ENCODE measurements at regions not wholly inside any gene's neighbourhood (a gene's known extent, or its start where the extent isn't known, plus 50 kb on each side); places are given as distances from the start of the nearest gene placed in this dataset.

- Histone ChIP-seq H3K4me3 (ENCODE audit: low read length) (no peak overlapping the region), H3K36me3 (ENCODE audit: control insufficient read depth, insufficient read depth, low read length) (no peaks in the 10 kb centered on the region), H3K9ac (ENCODE audit: low read length) (no peak overlapping the region), H4K5ac (ENCODE audit: low read length) (no peak overlapping the region), H3K27ac (ENCODE audit: low read depth, low read length) (no peak overlapping the region), H2BK120ac (ENCODE audit: low read depth, low read length) (no peak overlapping the region), H2BK15ac (replicated peaks; ENCODE audit: low read depth) (no peak overlapping the region), H3K56ac (ENCODE audit: low read length) (no peak overlapping the region), H2AK5ac (ENCODE audit: low read length) (no peak overlapping the region), H3K4me1 (ENCODE audit: control insufficient read depth, low read depth, low read length) (no peaks in the 10 kb centered on the region), H3K18ac (ENCODE audit: low read length) (no peak overlapping the region), H2BK5ac (ENCODE audit: low read length) (no peak overlapping the region), H4K8ac (ENCODE audit: low read depth, low read length) (no peak overlapping the region), H3K79me2 (ENCODE audit: control insufficient read depth, insufficient read depth, low read length) (no peaks in the 10 kb centered on the region), H3K79me1 (ENCODE audit: low read length) (no peaks in the 10 kb centered on the region), H3K4ac (ENCODE audit: low read depth, low read length) (no peak overlapping the region), H3K23ac (ENCODE audit: low read length) (no peak overlapping the region), H3K4me2 (ENCODE audit: low read length) (no peak overlapping the region), H3K27me3 (ENCODE audit: insufficient read depth, low read length, poor library complexity) (no peaks in the 10 kb centered on the region)
- no peak for DNase-seq
- no CpG with 5 or more reads among the region's 2 CpGs for WGBS (ENCODE audit: extremely low coverage, insufficient coverage, low lambda C conversion rate)
These were observed 210.0 kb downstream of the C16orf95 start for GRCh38 chr16:87107201-87107600.

- no peak for DNase-seq
- H3K18ac ChIP-seq (ENCODE audit: low read length), result no peak overlapping the region
- no peaks in the 10 kb centered on the region for H3K4me1 ChIP-seq (ENCODE audit: control insufficient read depth, low read depth, low read length)
- H3K56ac ChIP-seq (ENCODE audit: low read length), result no peak overlapping the region
- H3K36me3 ChIP-seq (ENCODE audit: control insufficient read depth, insufficient read depth, low read length), result no peaks in the 10 kb centered on the region
- no CpG with 5 or more reads among the region's 4 CpGs for WGBS (ENCODE audit: extremely low coverage, insufficient coverage, low lambda C conversion rate)
- H4K8ac ChIP-seq (ENCODE audit: low read depth, low read length), result no peak overlapping the region
- H4K5ac ChIP-seq (ENCODE audit: low read length), result no peak overlapping the region
- no peaks in the 10 kb centered on the region for H3K27me3 ChIP-seq (ENCODE audit: insufficient read depth, low read length, poor library complexity)
- no peaks in the 10 kb centered on the region for H3K79me2 ChIP-seq (ENCODE audit: control insufficient read depth, insufficient read depth, low read length)
- H3K4me2 ChIP-seq (ENCODE audit: low read length), result no peak overlapping the region
- H3K9ac ChIP-seq (ENCODE audit: low read length), result no peak overlapping the region
- no peak overlapping the region for H3K23ac ChIP-seq (ENCODE audit: low read length)
- no peak overlapping the region for H3K27ac ChIP-seq (ENCODE audit: low read depth, low read length)
- no peak overlapping the region for H2BK5ac ChIP-seq (ENCODE audit: low read length)
- no peak overlapping the region for H2BK15ac ChIP-seq (replicated peaks; ENCODE audit: low read depth)
- H2BK120ac ChIP-seq (ENCODE audit: low read depth, low read length), result no peak overlapping the region
- no peak overlapping the region for H3K4ac ChIP-seq (ENCODE audit: low read depth, low read length)
- no peak overlapping the region for H2AK5ac ChIP-seq (ENCODE audit: low read length)
- H3K79me1 ChIP-seq (ENCODE audit: low read length), result no peaks in the 10 kb centered on the region
- no peak overlapping the region for H3K4me3 ChIP-seq (ENCODE audit: low read length)
These were observed 208.9 kb downstream of the C16orf95 start for GRCh38 chr16:87108278-87108677.

GRCh38 chr16:87108941-87109340, 208.3 kb downstream of the C16orf95 start:
- Histone ChIP-seq H2BK120ac (ENCODE audit: low read depth, low read length) (no peak overlapping the region), H3K4ac (ENCODE audit: low read depth, low read length) (no peak overlapping the region), H3K4me2 (ENCODE audit: low read length) (no peak overlapping the region), H3K9ac (ENCODE audit: low read length) (no peak overlapping the region), H4K8ac (ENCODE audit: low read depth, low read length) (no peak overlapping the region), H3K27me3 (ENCODE audit: insufficient read depth, low read length, poor library complexity) (no peaks in the 10 kb centered on the region), H4K5ac (ENCODE audit: low read length) (no peak overlapping the region), H3K79me1 (ENCODE audit: low read length) (no peaks in the 10 kb centered on the region), H3K23ac (ENCODE audit: low read length) (no peak overlapping the region), H3K56ac (ENCODE audit: low read length) (no peak overlapping the region), H2AK5ac (ENCODE audit: low read length) (no peak overlapping the region), H3K4me1 (ENCODE audit: control insufficient read depth, low read depth, low read length) (no peaks in the 10 kb centered on the region), H3K18ac (ENCODE audit: low read length) (no peak overlapping the region), H2BK15ac (replicated peaks; ENCODE audit: low read depth) (no peak overlapping the region), H2BK5ac (ENCODE audit: low read length) (no peak overlapping the region), H3K4me3 (ENCODE audit: low read length) (no peak overlapping the region), H3K79me2 (ENCODE audit: control insufficient read depth, insufficient read depth, low read length) (no peaks in the 10 kb centered on the region), H3K36me3 (ENCODE audit: control insufficient read depth, insufficient read depth, low read length) (no peaks in the 10 kb centered on the region), H3K27ac (ENCODE audit: low read depth, low read length) (no peak overlapping the region)
- DNase-seq, result no peak
- WGBS (ENCODE audit: extremely low coverage, insufficient coverage, low lambda C conversion rate), result no CpG with 5 or more reads among the region's 1 CpG

GRCh38 chr16:87114832-87115231, 202.4 kb downstream of the C16orf95 start:
- Histone ChIP-seq H3K79me2 (ENCODE audit: control insufficient read depth, insufficient read depth, low read length) (no peaks in the 10 kb centered on the region), H2BK5ac (ENCODE audit: low read length) (no peak overlapping the region), H3K23ac (ENCODE audit: low read length) (no peak overlapping the region), H3K4me3 (ENCODE audit: low read length) (no peak overlapping the region), H3K56ac (ENCODE audit: low read length) (no peak overlapping the region), H2BK15ac (replicated peaks; ENCODE audit: low read depth) (no peak overlapping the region), H4K8ac (ENCODE audit: low read depth, low read length) (no peak overlapping the region), H4K5ac (ENCODE audit: low read length) (no peak overlapping the region), H3K27ac (ENCODE audit: low read depth, low read length) (no peak overlapping the region), H3K4me1 (ENCODE audit: control insufficient read depth, low read depth, low read length) (no peaks in the 10 kb centered on the region), H3K9ac (ENCODE audit: low read length) (no peak overlapping the region), H3K27me3 (ENCODE audit: insufficient read depth, low read length, poor library complexity) (no peaks in the 10 kb centered on the region), H2BK120ac (ENCODE audit: low read depth, low read length) (no peak overlapping the region), H3K18ac (ENCODE audit: low read length) (no peak overlapping the region), H3K79me1 (ENCODE audit: low read length) (no peaks in the 10 kb centered on the region), H3K4me2 (ENCODE audit: low read length) (no peak overlapping the region), H3K4ac (ENCODE audit: low read depth, low read length) (no peak overlapping the region), H2AK5ac (ENCODE audit: low read length) (no peak overlapping the region), H3K36me3 (ENCODE audit: control insufficient read depth, insufficient read depth, low read length) (no peaks in the 10 kb centered on the region)
- DNase-seq, result no peak
- no CpG with 5 or more reads among the region's 5 CpGs for WGBS (ENCODE audit: extremely low coverage, insufficient coverage, low lambda C conversion rate)

GRCh38 chr16:87115646-87116045, 201.5 kb downstream of the C16orf95 start:
- Histone ChIP-seq H2AK5ac (ENCODE audit: low read length) (no peak overlapping the region), H3K36me3 (ENCODE audit: control insufficient read depth, insufficient read depth, low read length) (no peaks in the 10 kb centered on the region), H2BK15ac (replicated peaks; ENCODE audit: low read depth) (no peak overlapping the region), H3K9ac (ENCODE audit: low read length) (no peak overlapping the region), H3K27me3 (ENCODE audit: insufficient read depth, low read length, poor library complexity) (no peaks in the 10 kb centered on the region), H3K4me3 (ENCODE audit: low read length) (no peak overlapping the region), H3K18ac (ENCODE audit: low read length) (no peak overlapping the region), H3K27ac (ENCODE audit: low read depth, low read length) (no peak overlapping the region), H4K8ac (ENCODE audit: low read depth, low read length) (no peak overlapping the region), H3K79me2 (ENCODE audit: control insufficient read depth, insufficient read depth, low read length) (no peaks in the 10 kb centered on the region), H3K4ac (ENCODE audit: low read depth, low read length) (no peak overlapping the region), H3K56ac (ENCODE audit: low read length) (no peak overlapping the region), H3K79me1 (ENCODE audit: low read length) (no peaks in the 10 kb centered on the region), H3K23ac (ENCODE audit: low read length) (no peak overlapping the region), H2BK5ac (ENCODE audit: low read length) (no peak overlapping the region), H4K5ac (ENCODE audit: low read length) (no peak overlapping the region), H3K4me2 (ENCODE audit: low read length) (no peak overlapping the region), H2BK120ac (ENCODE audit: low read depth, low read length) (no peak overlapping the region), H3K4me1 (ENCODE audit: control insufficient read depth, low read depth, low read length) (no peaks in the 10 kb centered on the region)
- no CpG with 5 or more reads among the region's 6 CpGs for WGBS (ENCODE audit: extremely low coverage, insufficient coverage, low lambda C conversion rate)
- DNase-seq, result no peak

- Histone ChIP-seq H3K4me1 (ENCODE audit: control insufficient read depth, low read depth, low read length) (no peaks in the 10 kb centered on the region), H3K56ac (ENCODE audit: low read length) (no peak overlapping the region), H4K5ac (ENCODE audit: low read length) (no peak overlapping the region), H2BK5ac (ENCODE audit: low read length) (no peak overlapping the region), H3K4me3 (ENCODE audit: low read length) (no peak overlapping the region), H3K79me1 (ENCODE audit: low read length) (no peaks in the 10 kb centered on the region), H3K4ac (ENCODE audit: low read depth, low read length) (no peak overlapping the region), H2BK15ac (replicated peaks; ENCODE audit: low read depth) (no peak overlapping the region), H3K18ac (ENCODE audit: low read length) (no peak overlapping the region), H3K4me2 (ENCODE audit: low read length) (no peak overlapping the region), H2AK5ac (ENCODE audit: low read length) (no peak overlapping the region), H3K27ac (ENCODE audit: low read depth, low read length) (no peak overlapping the region), H4K8ac (ENCODE audit: low read depth, low read length) (no peak overlapping the region), H3K79me2 (ENCODE audit: control insufficient read depth, insufficient read depth, low read length) (no peaks in the 10 kb centered on the region), H3K9ac (ENCODE audit: low read length) (no peak overlapping the region), H2BK120ac (ENCODE audit: low read depth, low read length) (no peak overlapping the region), H3K23ac (ENCODE audit: low read length) (no peak overlapping the region), H3K27me3 (ENCODE audit: insufficient read depth, low read length, poor library complexity) (no peaks in the 10 kb centered on the region), H3K36me3 (ENCODE audit: control insufficient read depth, insufficient read depth, low read length) (no peaks in the 10 kb centered on the region)
- DNase-seq, result no peak
- no CpG with 5 or more reads among the region's 12 CpGs for WGBS (ENCODE audit: extremely low coverage, insufficient coverage, low lambda C conversion rate)
These were observed 199.3 kb downstream of the C16orf95 start for GRCh38 chr16:87117936-87118335.
